Hypothalamus (tissue), 51 donors: ENCODE measurements at regions not wholly inside any gene's neighbourhood (a gene's known extent, or its start where the extent isn't known, plus 50 kb on each side); places are given as distances from the start of the nearest gene placed in this dataset.

Source experiments
- DNase-seq, 51 donors: peaks; one replicate each; lab custom pipeline; 2025; lab: John Stamatoyannopoulos, UW

DNA sequence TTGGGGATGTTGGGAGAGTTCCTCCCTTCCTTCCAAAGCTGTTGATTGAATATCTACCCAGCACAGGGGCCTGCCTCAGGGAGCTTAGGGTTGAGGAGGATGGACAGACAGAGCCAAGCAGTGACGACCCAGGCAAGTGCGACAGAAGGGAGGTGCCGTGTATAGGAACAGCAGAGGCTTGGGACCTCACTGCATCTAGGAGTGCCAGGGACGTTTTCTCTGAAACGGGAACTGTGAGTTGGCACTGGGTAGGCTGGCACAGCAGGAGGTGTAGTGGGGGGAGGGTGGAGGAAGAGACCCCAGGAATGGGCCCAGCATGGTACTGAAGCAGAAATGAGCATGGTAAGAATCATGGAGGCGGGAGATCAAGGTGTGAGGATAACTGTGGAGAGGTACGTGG lies 55.3 kb upstream of the MGMT start:
- no peak for DNase-seq

DNA sequence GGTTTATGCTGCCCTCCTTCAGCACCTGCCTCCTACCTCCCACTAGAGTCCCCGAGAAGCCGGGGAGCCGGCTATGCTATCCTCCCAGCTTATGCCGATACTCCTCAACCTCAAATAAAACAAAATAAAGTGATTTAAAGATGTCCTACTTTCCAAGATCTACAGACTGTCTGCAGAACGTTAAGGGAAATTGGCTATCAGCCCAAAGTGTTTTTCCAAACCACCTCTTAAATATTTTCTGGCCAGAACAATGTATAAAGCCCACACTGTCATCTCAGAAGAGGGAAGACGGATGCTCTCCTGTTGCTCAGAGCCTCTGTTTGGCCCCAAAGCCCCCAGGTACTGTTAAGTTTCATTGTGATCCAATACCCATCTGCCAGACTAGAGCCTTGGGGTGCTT lies 54.0 kb upstream of the MGMT start:
- no peak for DNase-seq

DNA sequence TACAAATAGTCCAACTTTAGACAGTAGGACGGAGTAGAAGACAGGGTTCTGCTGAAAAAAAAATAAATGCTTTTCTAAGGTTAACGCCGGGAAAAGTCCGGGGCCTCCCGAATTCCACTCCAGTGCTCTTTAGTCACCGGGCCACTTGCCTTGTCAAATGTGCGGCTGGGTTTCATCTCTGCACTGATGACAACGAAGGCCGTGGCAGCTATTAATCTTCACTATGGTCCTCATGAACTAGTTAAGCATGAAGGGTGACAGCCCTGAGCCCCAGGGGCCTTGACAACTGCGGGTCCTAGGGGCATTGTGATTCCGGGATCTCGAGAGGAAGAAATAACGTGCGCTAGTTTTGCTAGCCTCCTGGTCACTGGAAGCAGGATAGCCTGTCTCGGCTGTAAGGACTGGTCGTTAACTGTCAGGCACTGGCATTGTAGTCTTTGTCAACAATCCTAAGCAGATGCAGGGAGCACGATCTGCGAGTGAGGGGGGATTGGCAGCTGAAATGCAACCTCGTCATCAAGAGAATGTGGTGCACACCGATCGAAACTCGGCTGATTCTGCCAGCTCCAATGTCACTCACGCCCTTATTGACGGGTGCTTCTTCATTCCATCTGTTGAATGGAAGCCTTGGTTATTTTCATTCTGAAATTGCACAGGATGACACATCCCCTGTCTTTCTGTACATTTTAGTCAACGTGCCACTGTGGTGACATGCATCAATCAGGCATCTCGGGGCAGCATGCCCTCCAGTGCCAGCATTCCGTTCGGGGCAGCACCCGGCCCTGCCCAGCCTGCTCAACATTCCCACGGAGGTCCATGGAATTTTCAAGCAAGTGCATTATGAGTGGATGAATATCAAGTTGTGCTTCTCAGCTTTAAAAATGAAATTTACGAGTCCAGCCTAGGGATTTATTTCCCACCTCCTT lies 51.6 kb upstream of the MGMT start:
- no peak for DNase-seq

DNA sequence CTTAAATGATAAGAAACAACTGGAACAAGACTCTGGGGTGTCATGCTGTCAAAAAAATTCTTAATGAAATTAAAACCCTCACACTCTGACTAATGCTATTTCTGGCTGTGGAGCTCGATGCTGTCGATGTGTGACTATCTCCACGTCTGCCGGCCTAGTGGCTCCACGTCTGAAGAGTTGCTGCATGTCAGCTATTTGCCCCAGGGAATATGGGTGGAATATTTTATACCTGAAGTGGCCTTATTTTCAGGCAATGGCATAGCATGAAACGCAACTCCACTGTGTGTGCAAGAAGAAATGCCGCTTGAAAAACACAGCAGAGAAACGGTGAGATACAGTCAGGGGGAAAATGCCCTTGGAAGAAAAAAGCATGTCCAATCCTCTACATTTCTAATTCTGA lies 50.9 kb upstream of the MGMT start:
- no peak for DNase-seq

DNA sequence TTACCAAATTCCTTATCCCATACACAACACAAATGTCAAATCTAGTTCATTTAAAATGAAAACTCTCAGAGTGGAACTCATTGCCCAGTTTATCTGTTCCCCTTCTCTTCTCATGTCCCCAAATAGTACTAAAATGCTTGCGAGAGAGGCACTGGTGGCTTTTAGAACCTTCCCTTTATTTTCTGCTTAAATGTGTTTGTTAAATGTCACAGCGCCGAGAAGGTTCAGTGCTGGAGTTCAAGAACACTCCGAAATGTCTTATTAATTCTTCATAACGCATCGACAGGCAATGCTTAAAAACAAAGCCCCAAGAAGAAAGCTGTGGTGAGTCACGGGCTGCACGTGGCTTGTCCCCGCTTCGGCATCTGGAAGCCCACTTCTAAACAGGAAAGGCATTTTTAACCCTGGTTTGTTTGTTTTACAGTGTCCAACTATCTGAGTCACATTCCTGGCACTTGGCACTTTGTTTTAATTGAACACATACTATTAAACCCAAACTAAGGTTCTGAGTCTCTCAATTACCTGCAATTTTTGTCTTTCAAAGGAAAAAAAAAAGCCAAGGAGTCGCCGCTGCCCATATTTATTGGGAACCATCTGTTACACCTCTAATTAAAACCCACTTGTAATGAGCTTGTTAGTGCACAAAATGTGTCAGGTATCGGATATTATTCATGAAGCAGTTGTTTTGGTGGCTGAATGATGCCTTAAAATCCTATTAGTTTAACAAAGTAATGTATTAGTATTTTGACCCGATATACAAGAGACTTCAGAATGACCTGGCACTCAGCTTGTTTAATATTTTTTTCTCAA lies 49.9 kb upstream of the MGMT start:
- DNase-seq = no peak
